ENCODE measurements at regions not wholly inside any gene's neighbourhood (a gene's known extent, or its start where the extent isn't known, plus 50 kb on each side); places are given as distances from the start of the nearest gene placed in this dataset.

GRCh38 chr5:82905986-82906385, 171.2 kb downstream of the TMEM167A start:
- TF ChIP-seq CTCF (IDR thresholded peaks at IDR 0.05 in 2 of 3, conservative IDR thresholded peaks at IDR 0.05 in 1 of 3; ENCODE audit: borderline replicate concordance in 1 of 3, insufficient read depth in 1 of 3, low read depth in 2 of 3, low read length in 2 of 3) (no peak), POLR2A (IDR thresholded peaks at IDR 0.05; ENCODE audit: borderline replicate concordance, extremely low read depth, insufficient read depth, insufficient read length) (no peak), EZH2 (IDR thresholded peaks at IDR 0.05) (no peak), CEBPB (IDR thresholded peaks at IDR 0.05; ENCODE audit: low read depth) (no peak), POLR2AphosphoS5 (IDR thresholded peaks at IDR 0.05; ENCODE audit: low read depth, low read length) (no peak), RAD21 (IDR thresholded peaks at IDR 0.05; ENCODE audit: low read depth) (no peak), EZH2phosphoT487 (IDR thresholded peaks at IDR 0.05; ENCODE audit: borderline replicate concordance) (no peak), SIN3A (IDR thresholded peaks at IDR 0.05; ENCODE audit: low read depth) (no peak), MAX (IDR thresholded peaks at IDR 0.05) (no peak), ATF3 (IDR thresholded peaks at IDR 0.05) (no peak), JUND (IDR thresholded peaks at IDR 0.05) (no peak)
